ENCODE measurements at regions not wholly inside any gene's neighbourhood (a gene's known extent, or its start where the extent isn't known, plus 50 kb on each side); places are given as distances from the start of the nearest gene placed in this dataset.

- FAIRE-seq, result no peak
- DNase-seq (ENCODE audit: low spot score), result no peak
Observed at GRCh38 chr12:34391771-34392581, 369.7 kb downstream of the ALG10 start.

GRCh38 chr12:34392741-34393085 is 370.4 kb downstream of the ALG10 start:
- FAIRE-seq (no peak), DNase-seq (ENCODE audit: low spot score) (no peak)

- DNase-seq (ENCODE audit: low spot score) (no peak), FAIRE-seq (no peak)
Observed at GRCh38 chr12:34393086-34393820, 371.0 kb downstream of the ALG10 start.

GRCh38 chr12:34393821-34394150 is 371.5 kb downstream of the ALG10 start:
- DNase-seq (ENCODE audit: low spot score) (no peak), FAIRE-seq (no peak)

- DNase-seq (ENCODE audit: low spot score), result no peak
- no peak for FAIRE-seq
Observed at GRCh38 chr12:34394211-34395055, 372.1 kb downstream of the ALG10 start.

GRCh38 chr12:34395056-34396005 is 373.0 kb downstream of the ALG10 start:
- DNase-seq (ENCODE audit: low spot score) (no peak), FAIRE-seq (no peak)

GRCh38 chr12:34396006-34396860 is 373.9 kb downstream of the ALG10 start:
- DNase-seq (ENCODE audit: low spot score) (no peak), FAIRE-seq (no peak)

- DNase-seq (ENCODE audit: low spot score) (no peak), FAIRE-seq (no peak)
Observed at GRCh38 chr12:34396861-34397590, 374.7 kb downstream of the ALG10 start.

- FAIRE-seq, result no peak
- DNase-seq (ENCODE audit: low spot score), result no peak
Observed at GRCh38 chr12:34397591-34398365, 375.5 kb downstream of the ALG10 start.

GRCh38 chr12:34398366-34398705 is 376.0 kb downstream of the ALG10 start:
- no peak for FAIRE-seq
- DNase-seq (ENCODE audit: low spot score), result no peak

- DNase-seq (ENCODE audit: low spot score), result no peak
- FAIRE-seq, result no peak
Observed at GRCh38 chr12:34398706-34399630, 376.7 kb downstream of the ALG10 start.

- DNase-seq (ENCODE audit: low spot score) (no peak), FAIRE-seq (no peak)
Observed at GRCh38 chr12:34399631-34400410, 377.5 kb downstream of the ALG10 start.

- DNase-seq (ENCODE audit: low spot score) (no peak), FAIRE-seq (no peak)
Observed at GRCh38 chr12:34400411-34400881, 378.1 kb downstream of the ALG10 start.

GRCh38 chr12:34400986-34401658 is 378.8 kb downstream of the ALG10 start:
- no peak for FAIRE-seq
- DNase-seq (ENCODE audit: low spot score), result no peak

GRCh38 chr12:34401659-34402227 is 379.4 kb downstream of the ALG10 start:
- no peak for FAIRE-seq
- no peak for DNase-seq (ENCODE audit: low spot score)

Data from RCC 7860 (cell line).